ENCODE measurements at regions not wholly inside any gene's neighbourhood (a gene's known extent, or its start where the extent isn't known, plus 50 kb on each side); places are given as distances from the start of the nearest gene placed in this dataset.
"Not testable (repeated sequence)": the region's sequence is repeated elsewhere in the genome, so short reads cannot be mapped to it uniquely, and the experiment has no call there.

- Histone ChIP-seq H3K4me1 (ENCODE audit: insufficient read depth, low read length) (no peaks in the 10 kb centered on the region), H3K27me3 (ENCODE audit: insufficient read depth, low read length) (no peaks in the 10 kb centered on the region), H3K9me3 (ENCODE audit: low read length) (no peaks in the 10 kb centered on the region), H2AFZ (ENCODE audit: low read depth, low read length) (no peak overlapping the region), H3K36me3 (ENCODE audit: insufficient read depth, low read length) (no peaks in the 10 kb centered on the region), H3K4me3 (ENCODE audit: low read length) (no peak overlapping the region)
Measured at GRCh38 chr10:84739641-84740040, 411.3 kb downstream of the CCSER2 start.

- Histone ChIP-seq H3K27me3 (ENCODE audit: insufficient read depth, low read length) (no peaks in the 10 kb centered on the region), H3K36me3 (ENCODE audit: insufficient read depth, low read length) (no peaks in the 10 kb centered on the region), H3K4me1 (ENCODE audit: insufficient read depth, low read length) (no peaks in the 10 kb centered on the region), H3K9me3 (ENCODE audit: low read length) (no peaks in the 10 kb centered on the region), H2AFZ (ENCODE audit: low read depth, low read length) (no peak overlapping the region), H3K4me3 (ENCODE audit: low read length) (no peak overlapping the region)
Measured at GRCh38 chr10:84743483-84743882, 415.1 kb downstream of the CCSER2 start.

DNA sequence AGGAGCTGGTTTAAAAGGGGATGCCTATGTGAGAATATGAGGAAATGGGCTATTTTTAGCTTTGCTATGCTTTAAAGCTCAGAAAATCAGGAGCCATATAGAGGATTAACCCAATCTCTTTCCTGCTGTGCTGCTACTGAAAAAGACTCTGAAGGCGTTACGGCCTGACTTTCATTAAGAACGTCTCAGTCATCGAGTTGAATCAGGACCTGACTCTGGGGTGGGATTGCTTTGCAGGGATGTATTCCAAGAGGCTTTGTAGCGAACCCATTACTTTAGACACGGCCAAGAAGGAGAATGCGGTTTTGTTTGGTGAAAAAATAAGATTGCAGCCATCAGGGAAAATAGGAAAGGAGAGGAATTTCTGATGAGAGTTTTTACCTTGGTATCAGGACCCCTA is 426.9 kb downstream of the CCSER2 start:
- Histone ChIP-seq H3K4me3 (ENCODE audit: low read length) (no peak overlapping the region), H3K36me3 (ENCODE audit: insufficient read depth, low read length) (no peaks in the 10 kb centered on the region), H3K9me3 (ENCODE audit: low read length) (no peaks in the 10 kb centered on the region), H2AFZ (ENCODE audit: low read depth, low read length) (no peak overlapping the region), H3K27me3 (ENCODE audit: insufficient read depth, low read length) (no peaks in the 10 kb centered on the region), H3K4me1 (ENCODE audit: insufficient read depth, low read length) (no peaks in the 10 kb centered on the region)

DNA sequence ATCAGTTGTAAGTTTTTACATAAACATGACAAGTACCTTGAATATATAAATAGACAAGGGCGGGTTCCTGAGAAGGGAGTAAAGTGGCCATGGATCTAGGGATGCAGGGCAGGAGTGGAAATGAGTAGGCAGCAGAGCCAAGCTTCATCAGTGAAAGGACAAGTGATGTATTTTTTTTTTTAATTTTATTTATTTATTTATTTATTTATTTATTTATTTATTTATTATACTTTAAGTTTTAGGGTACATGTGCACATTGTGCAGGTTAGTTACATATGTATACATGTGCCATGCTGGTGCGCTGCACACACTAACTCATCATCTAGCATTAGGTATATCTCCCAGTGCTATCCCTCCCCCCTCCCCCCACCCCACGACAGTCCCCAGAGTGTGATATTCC is 428.3 kb downstream of the CCSER2 start:
- H3K4me3 ChIP-seq (ENCODE audit: low read length); H3K9me3 ChIP-seq (ENCODE audit: low read length): not testable (repeated sequence)

DNA sequence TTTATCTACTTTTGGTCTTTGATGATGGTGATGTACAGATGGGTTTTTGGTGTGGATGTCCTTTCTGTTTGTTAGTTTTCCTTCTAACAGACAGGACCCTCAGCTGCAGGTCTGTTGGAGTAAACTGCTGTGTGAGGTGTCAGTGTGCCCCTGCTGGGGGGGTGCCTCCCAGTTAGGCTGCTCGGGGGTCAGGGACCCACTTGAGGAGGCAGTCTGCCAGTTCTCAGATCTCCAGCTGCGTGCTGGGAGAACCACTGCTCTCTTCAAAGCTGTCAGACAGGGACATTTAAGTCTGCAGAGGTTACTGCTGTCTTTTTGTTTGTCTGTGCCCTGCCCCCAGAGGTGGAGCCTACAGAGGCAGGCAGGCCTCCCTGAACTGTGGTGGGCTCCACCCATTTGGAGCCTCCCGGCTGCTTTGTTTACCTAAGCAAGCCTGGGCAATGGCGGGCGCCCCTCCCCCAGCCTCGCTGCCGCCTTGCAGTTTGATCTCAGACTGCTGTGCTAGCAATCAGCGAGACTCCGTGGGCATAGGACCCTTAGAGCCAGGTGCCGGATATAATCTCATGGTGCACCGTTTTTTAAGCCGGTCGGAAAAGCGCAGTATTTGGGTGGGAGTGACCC is 433.7 kb downstream of the CCSER2 start:
- H3K9me3 ChIP-seq (ENCODE audit: low read length); H3K4me3 ChIP-seq (ENCODE audit: low read length); H2AFZ ChIP-seq (ENCODE audit: low read depth, low read length); H3K27me3 ChIP-seq (ENCODE audit: insufficient read depth, low read length); H3K4me1 ChIP-seq (ENCODE audit: insufficient read depth, low read length); H3K36me3 ChIP-seq (ENCODE audit: insufficient read depth, low read length): not testable (repeated sequence)

More for the DNA sequence above, 428.3 kb downstream of the CCSER2 start:
- not testable (repeated sequence) for H3K4me1 ChIP-seq (ENCODE audit: insufficient read depth, low read length); H2AFZ ChIP-seq (ENCODE audit: low read depth, low read length); H3K27me3 ChIP-seq (ENCODE audit: insufficient read depth, low read length); H3K36me3 ChIP-seq (ENCODE audit: insufficient read depth, low read length)

DNA sequence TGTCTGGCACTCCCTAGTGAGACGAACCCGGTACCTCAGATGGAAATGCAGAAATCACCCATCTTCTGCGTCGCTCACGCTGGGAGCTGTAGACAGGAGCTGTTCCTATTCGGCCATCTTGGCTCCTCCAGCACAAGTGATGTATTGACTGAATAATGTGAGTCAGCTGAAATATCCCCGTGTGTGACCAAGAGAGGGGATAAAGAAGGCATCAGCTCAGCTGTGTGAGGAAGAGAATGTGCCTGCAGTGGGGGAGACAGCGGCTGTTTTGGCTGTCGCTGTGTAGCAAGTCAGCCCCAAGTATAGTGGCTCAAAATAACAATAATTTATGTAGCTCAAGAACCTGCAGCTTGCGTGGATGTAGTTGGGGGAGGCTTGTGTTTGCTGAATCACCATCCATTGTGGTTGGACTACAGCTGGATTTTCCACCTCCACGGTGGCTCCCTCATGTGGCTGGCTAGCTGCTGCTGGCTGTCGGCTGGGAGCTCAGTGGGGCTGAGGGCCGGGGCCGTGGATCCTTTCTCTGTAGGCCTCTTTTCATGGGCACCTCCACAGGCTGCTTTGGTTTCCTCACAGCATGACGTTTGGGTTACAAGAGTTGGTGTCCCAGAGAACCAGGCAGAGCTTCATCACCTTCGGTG is 434.5 kb downstream of the CCSER2 start:
- Histone ChIP-seq H3K27me3 (ENCODE audit: insufficient read depth, low read length) (no peaks in the 10 kb centered on the region), H3K36me3 (ENCODE audit: insufficient read depth, low read length) (no peaks in the 10 kb centered on the region), H3K9me3 (ENCODE audit: low read length) (no peaks in the 10 kb centered on the region), H2AFZ (ENCODE audit: low read depth, low read length) (no peak overlapping the region), H3K4me1 (ENCODE audit: insufficient read depth, low read length) (no peaks in the 10 kb centered on the region), H3K4me3 (ENCODE audit: low read length) (no peak overlapping the region)

DNA sequence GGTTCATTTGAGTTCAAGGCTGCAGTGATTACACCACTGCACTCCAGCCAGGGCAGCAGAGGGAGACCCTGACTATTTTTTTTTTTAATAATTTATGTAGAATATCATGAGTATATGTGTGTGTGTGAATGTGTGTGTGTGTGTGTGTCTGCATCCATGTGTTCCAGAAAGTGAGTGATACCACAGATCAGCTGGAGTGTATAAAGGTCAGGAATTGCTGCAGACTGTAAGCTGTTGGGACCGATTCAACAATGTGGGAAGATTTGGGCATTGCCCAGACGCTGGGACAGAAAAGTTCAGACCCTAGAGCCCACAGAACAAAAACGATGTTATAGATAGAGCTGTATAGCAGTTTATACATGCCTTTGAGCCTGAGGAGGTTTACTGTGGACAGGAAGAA is 435.6 kb downstream of the CCSER2 start:
- H3K27me3 ChIP-seq (ENCODE audit: insufficient read depth, low read length): no peaks in the 10 kb centered on the region
- H3K36me3 ChIP-seq (ENCODE audit: insufficient read depth, low read length): no peaks in the 10 kb centered on the region
- H3K4me1 ChIP-seq (ENCODE audit: insufficient read depth, low read length): no peaks in the 10 kb centered on the region
- no peaks in the 10 kb centered on the region for H3K9me3 ChIP-seq (ENCODE audit: low read length)
- H3K4me3 ChIP-seq (ENCODE audit: low read length): no peak overlapping the region
- no peak overlapping the region for H2AFZ ChIP-seq (ENCODE audit: low read depth, low read length)

DNA sequence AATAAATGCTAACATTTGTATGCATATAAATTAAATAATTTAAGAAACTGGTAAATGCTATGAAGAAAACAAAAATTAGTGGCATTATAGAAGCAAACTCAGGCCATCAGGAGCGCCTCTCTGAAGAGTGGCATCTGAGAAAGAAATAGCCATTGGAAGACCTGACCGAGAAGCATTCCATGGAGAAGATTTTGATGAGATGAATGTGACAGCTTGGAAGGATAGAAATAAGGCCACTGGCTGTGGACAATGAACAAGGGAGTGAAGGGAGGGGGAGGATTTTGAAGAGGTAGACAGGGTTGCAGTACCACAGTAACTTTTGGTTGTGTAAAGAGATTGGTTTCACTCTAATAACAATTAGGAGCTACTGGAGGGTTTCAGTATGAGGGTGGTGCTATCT is 436.7 kb downstream of the CCSER2 start:
- no peak overlapping the region for H2AFZ ChIP-seq (ENCODE audit: low read depth, low read length)
- H3K27me3 ChIP-seq (ENCODE audit: insufficient read depth, low read length): no peaks in the 10 kb centered on the region
- H3K9me3 ChIP-seq (ENCODE audit: low read length): no peaks in the 10 kb centered on the region
- no peaks in the 10 kb centered on the region for H3K36me3 ChIP-seq (ENCODE audit: insufficient read depth, low read length)
- no peaks in the 10 kb centered on the region for H3K4me1 ChIP-seq (ENCODE audit: insufficient read depth, low read length)
- no peak overlapping the region for H3K4me3 ChIP-seq (ENCODE audit: low read length)

DNA sequence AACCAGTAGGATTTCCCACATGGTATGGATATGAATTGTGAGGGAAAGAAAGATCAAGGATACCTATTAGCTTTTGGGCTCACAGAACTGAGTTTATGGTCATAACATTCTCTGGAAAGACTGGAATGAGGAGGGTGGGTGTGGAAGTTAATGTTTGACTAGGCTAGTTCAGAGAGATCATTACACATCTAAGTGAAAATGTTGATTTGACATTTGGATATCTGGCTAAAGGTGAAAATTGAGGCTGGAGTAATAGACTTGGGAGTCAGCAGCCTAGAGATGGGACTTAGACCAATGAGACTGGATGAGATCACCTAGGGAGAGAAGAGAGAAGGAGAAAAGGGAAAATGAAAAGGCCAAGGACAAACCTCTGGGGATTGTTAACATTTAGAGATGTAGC is 437.3 kb downstream of the CCSER2 start:
- no peaks in the 10 kb centered on the region for H3K4me1 ChIP-seq (ENCODE audit: insufficient read depth, low read length)
- H3K9me3 ChIP-seq (ENCODE audit: low read length): no peaks in the 10 kb centered on the region
- H2AFZ ChIP-seq (ENCODE audit: low read depth, low read length): no peak overlapping the region
- H3K36me3 ChIP-seq (ENCODE audit: insufficient read depth, low read length): no peaks in the 10 kb centered on the region
- no peak overlapping the region for H3K4me3 ChIP-seq (ENCODE audit: low read length)
- H3K27me3 ChIP-seq (ENCODE audit: insufficient read depth, low read length): no peaks in the 10 kb centered on the region

- Histone ChIP-seq H2AFZ (ENCODE audit: low read depth, low read length) (no peak overlapping the region), H3K4me3 (ENCODE audit: low read length) (no peak overlapping the region), H3K27me3 (ENCODE audit: insufficient read depth, low read length) (no peaks in the 10 kb centered on the region), H3K9me3 (ENCODE audit: low read length) (no peaks in the 10 kb centered on the region), H3K4me1 (ENCODE audit: insufficient read depth, low read length) (no peaks in the 10 kb centered on the region), H3K36me3 (ENCODE audit: insufficient read depth, low read length) (no peaks in the 10 kb centered on the region)
Measured at GRCh38 chr10:84766923-84767322, 438.5 kb downstream of the CCSER2 start.

DNA sequence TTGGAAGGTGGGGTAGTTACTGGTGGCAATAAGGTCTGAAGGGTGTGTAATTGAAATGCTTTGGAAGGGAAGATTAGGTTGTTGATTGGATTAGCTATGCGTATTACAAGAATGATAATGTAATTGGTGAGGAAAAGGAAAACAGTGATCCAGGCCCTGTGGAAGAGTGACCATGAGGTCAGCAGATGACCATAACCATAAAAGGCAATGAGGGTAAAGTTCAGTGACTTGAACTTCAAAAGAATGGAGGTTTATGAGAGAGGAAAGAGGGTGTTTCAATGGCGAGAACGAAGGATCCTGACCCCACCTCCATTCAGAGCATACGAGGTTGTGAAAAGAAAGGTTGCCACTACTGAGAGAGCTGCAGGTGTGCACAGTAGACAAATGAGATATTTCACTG is 439.7 kb downstream of the CCSER2 start:
- no peaks in the 10 kb centered on the region for H3K4me1 ChIP-seq (ENCODE audit: insufficient read depth, low read length)
- H3K9me3 ChIP-seq (ENCODE audit: low read length): no peaks in the 10 kb centered on the region
- H2AFZ ChIP-seq (ENCODE audit: low read depth, low read length): no peak overlapping the region
- no peaks in the 10 kb centered on the region for H3K27me3 ChIP-seq (ENCODE audit: insufficient read depth, low read length)
- no peaks in the 10 kb centered on the region for H3K36me3 ChIP-seq (ENCODE audit: insufficient read depth, low read length)
- no peak overlapping the region for H3K4me3 ChIP-seq (ENCODE audit: low read length)

DNA sequence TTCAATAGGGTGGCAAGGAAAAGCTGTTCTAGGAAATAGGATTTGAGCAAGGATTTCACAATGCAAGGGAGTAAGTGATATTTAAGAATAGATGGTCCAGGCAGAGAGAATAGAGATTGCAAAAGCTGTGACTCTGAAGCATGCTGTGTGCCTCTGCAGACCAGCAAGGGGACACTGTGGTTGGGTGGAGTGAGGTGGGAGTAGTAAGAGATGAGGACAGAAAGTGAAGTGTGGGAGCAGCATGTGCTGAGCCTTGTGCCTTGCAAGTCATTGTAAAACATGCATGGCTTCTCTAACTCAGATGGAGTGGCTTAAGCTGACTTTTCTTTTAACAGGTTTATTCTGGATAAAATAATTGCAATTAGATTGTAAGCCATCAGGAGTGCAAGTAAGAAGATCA is 442.4 kb downstream of the CCSER2 start:
- Histone ChIP-seq H3K27me3 (ENCODE audit: insufficient read depth, low read length) (no peaks in the 10 kb centered on the region), H3K9me3 (ENCODE audit: low read length) (no peaks in the 10 kb centered on the region), H3K4me1 (ENCODE audit: insufficient read depth, low read length) (no peaks in the 10 kb centered on the region)

DNA sequence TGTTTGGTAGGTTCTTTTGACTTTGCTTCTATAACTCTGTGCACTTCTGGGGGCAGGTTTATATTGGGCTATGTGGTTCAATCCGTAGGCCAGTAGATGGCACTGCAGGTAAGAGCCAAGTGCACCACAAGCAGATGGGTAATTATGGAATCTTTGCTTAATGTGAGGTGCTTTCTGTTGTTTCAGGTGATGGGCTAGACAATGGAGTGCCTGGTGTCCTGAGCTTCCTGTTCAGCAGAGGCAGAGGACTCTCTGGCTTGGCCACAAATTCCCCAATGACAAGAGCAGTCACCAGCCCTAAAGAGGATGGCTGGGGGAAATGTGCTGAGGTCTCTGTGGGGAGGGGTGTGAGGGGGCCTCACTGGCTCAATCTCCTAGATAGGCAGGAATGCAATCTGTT is 455.0 kb downstream of the CCSER2 start:
- Histone ChIP-seq H2AFZ (ENCODE audit: low read depth, low read length) (no peak overlapping the region), H3K4me1 (ENCODE audit: insufficient read depth, low read length) (no peaks in the 10 kb centered on the region), H3K27me3 (ENCODE audit: insufficient read depth, low read length) (no peaks in the 10 kb centered on the region), H3K9me3 (ENCODE audit: low read length) (no peaks in the 10 kb centered on the region), H3K4me3 (ENCODE audit: low read length) (no peak overlapping the region), H3K36me3 (ENCODE audit: insufficient read depth, low read length) (no peaks in the 10 kb centered on the region)

More for the DNA sequence above, 442.4 kb downstream of the CCSER2 start:
- no peak overlapping the region for H3K4me3 ChIP-seq (ENCODE audit: low read length)
- no peak overlapping the region for H2AFZ ChIP-seq (ENCODE audit: low read depth, low read length)
- no peaks in the 10 kb centered on the region for H3K36me3 ChIP-seq (ENCODE audit: insufficient read depth, low read length)

- H2AFZ ChIP-seq (ENCODE audit: low read depth, low read length): no peak overlapping the region
- H3K4me1 ChIP-seq (ENCODE audit: insufficient read depth, low read length): no peaks in the 10 kb centered on the region
- no peak overlapping the region for H3K4me3 ChIP-seq (ENCODE audit: low read length)
- no peaks in the 10 kb centered on the region for H3K36me3 ChIP-seq (ENCODE audit: insufficient read depth, low read length)
- H3K27me3 ChIP-seq (ENCODE audit: insufficient read depth, low read length): no peaks in the 10 kb centered on the region
- no peaks in the 10 kb centered on the region for H3K9me3 ChIP-seq (ENCODE audit: low read length)
Measured at GRCh38 chr10:84783909-84784308, 455.5 kb downstream of the CCSER2 start.
